PFSK-1 (cell line): ENCODE measurements at regions not wholly inside any gene's neighbourhood (a gene's known extent, or its start where the extent isn't known, plus 50 kb on each side); places are given as distances from the start of the nearest gene placed in this dataset.

Experiments
- FOXP2 ChIP-seq: optimal IDR thresholded peaks from 2 replicates; pipeline ENCODE3; 2011; ENCODE audit warnings: borderline replicate concordance, control low read depth, inconsistent platforms; ENCODE audit not compliant: insufficient read depth; ENCODE audit errors: extremely low read length, extremely low read depth
- POLR2AphosphoS5 ChIP-seq: IDR thresholded peaks from 2 replicates; pipeline ENCODE4 v1.6.1; 2012; ENCODE audit warnings: low read depth, mild to moderate bottlenecking, control low read depth, low read length, moderate library complexity
- SIN3A ChIP-seq: IDR thresholded peaks from 2 replicates; pipeline ENCODE4 v1.6.1; 2012; ENCODE audit warnings: mild to moderate bottlenecking, low read length, moderate library complexity, borderline replicate concordance; ENCODE audit not compliant: insufficient read depth
- TAF1 ChIP-seq: IDR thresholded peaks from 2 replicates; pipeline ENCODE4 v1.6.1; 2012; ENCODE audit warnings: low read length, control low read depth, borderline replicate concordance; ENCODE audit not compliant: insufficient read depth
- TF ChIP-seq, protein P1 (sequence below), 2 experiments: IDR thresholded peaks; 2 replicates each; pipeline versions ENCODE4 v1.6.1 to v1.8.0; 2011 to 2012; ENCODE audit warnings: low read depth in 2 of 2, low read length in 2 of 2, control low read depth in 1 of 2, inconsistent platforms in 1 of 2, mild to moderate bottlenecking in 1 of 2, moderate library complexity in 1 of 2; ENCODE audit not compliant: insufficient read depth in 1 of 2

DNA sequence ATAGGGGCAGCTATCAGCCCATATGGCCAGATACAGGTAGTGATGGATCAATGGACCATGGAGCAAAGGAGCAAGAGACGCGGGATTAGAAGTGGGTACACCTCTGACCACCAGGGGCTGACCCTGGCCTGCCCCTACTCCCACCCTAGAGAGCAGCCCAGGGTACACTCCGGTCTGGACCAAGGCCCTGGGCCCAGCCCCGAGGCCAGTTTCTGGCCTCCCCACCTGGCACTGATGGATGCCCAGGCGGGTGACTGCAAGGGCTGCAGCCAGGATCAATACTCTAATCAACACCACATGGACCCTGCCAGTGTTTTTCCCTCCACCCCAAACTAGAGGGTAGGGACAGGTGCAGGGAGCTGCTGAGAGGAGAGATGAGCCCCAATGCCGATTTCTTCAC lies 74.1 kb upstream of the NECTIN1 start:
- TF ChIP-seq POLR2AphosphoS5 (no peak), SIN3A (no peak)

- TF ChIP-seq TAF1 (no peak), POLR2AphosphoS5 (no peak), FOXP2 (no peak), SIN3A (no peak)
- TF ChIP-seq, protein P1, sequence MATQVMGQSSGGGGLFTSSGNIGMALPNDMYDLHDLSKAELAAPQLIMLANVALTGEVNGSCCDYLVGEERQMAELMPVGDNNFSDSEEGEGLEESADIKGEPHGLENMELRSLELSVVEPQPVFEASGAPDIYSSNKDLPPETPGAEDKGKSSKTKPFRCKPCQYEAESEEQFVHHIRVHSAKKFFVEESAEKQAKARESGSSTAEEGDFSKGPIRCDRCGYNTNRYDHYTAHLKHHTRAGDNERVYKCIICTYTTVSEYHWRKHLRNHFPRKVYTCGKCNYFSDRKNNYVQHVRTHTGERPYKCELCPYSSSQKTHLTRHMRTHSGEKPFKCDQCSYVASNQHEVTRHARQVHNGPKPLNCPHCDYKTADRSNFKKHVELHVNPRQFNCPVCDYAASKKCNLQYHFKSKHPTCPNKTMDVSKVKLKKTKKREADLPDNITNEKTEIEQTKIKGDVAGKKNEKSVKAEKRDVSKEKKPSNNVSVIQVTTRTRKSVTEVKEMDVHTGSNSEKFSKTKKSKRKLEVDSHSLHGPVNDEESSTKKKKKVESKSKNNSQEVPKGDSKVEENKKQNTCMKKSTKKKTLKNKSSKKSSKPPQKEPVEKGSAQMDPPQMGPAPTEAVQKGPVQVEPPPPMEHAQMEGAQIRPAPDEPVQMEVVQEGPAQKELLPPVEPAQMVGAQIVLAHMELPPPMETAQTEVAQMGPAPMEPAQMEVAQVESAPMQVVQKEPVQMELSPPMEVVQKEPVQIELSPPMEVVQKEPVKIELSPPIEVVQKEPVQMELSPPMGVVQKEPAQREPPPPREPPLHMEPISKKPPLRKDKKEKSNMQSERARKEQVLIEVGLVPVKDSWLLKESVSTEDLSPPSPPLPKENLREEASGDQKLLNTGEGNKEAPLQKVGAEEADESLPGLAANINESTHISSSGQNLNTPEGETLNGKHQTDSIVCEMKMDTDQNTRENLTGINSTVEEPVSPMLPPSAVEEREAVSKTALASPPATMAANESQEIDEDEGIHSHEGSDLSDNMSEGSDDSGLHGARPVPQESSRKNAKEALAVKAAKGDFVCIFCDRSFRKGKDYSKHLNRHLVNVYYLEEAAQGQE (IDR thresholded peaks at IDR 0.05; ENCODE audit: insufficient read depth in 1 of 2, low read depth in 2 of 2, low read length in 2 of 2) = no peak
Observed at GRCh38 chr11:119802670-119803069, 73.7 kb upstream of the NECTIN1 start.

GRCh38 chr11:119800619-119801018 lies 71.6 kb upstream of the NECTIN1 start:
- no peak for TF ChIP-seq SIN3A
- no peak for TF ChIP-seq TAF1
- TF ChIP-seq FOXP2 = no peak
- no peak for TF ChIP-seq POLR2AphosphoS5
- TF ChIP-seq, protein P1 (IDR thresholded peaks at IDR 0.05; ENCODE audit: insufficient read depth in 1 of 2, low read depth in 2 of 2, low read length in 2 of 2) = no peak

- TF ChIP-seq SIN3A (no peak), TAF1 (no peak), POLR2AphosphoS5 (no peak), FOXP2 (no peak)
- TF ChIP-seq, protein P1 (IDR thresholded peaks at IDR 0.05; ENCODE audit: insufficient read depth in 1 of 2, low read depth in 2 of 2, low read length in 2 of 2) = no peak
Observed at GRCh38 chr11:119800171-119800570, 71.2 kb upstream of the NECTIN1 start.

DNA sequence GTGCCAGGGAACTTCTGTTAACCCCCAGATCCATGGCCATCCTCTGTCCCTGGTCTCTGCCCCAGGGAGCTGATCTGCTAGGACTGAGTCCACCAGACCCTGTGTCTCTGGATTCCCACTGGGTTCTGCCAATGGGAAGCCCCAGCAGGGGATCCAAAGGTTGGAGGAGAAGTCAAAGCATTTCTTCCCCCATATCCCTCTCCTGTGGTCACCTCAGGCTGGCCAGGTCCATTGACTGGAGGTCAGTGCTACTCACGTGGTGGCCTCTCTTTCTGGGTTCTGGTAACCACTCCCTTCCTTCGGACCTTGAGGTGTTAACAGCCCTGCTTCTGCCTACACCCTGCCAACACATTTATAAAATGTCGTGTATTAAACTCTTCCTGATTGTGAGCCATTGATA lies 69.7 kb upstream of the NECTIN1 start:
- TF ChIP-seq TAF1 = no peak
- TF ChIP-seq POLR2AphosphoS5 = no peak
- no peak for TF ChIP-seq SIN3A
- TF ChIP-seq, protein P1 (IDR thresholded peaks at IDR 0.05; ENCODE audit: insufficient read depth in 1 of 2, low read depth in 2 of 2, low read length in 2 of 2) = no peak
- no peak for TF ChIP-seq FOXP2
